Hepatocyte (in vitro differentiated cells): ENCODE measurements at regions not wholly inside any gene's neighbourhood (a gene's known extent, or its start where the extent isn't known, plus 50 kb on each side); places are given as distances from the start of the nearest gene placed in this dataset.
"Not testable (repeated sequence)": the region's sequence is repeated elsewhere in the genome, so short reads cannot be mapped to it uniquely, and the experiment has no call there.

Experiments
- CTCF ChIP-seq: fragments of 200-600 bp; sonication (generic); IDR thresholded peaks from 2 replicates; pipeline ENCODE4 v1.5.1; 2016; ENCODE audit warnings: antibody characterized with exemption, mild to moderate bottlenecking; ENCODE audit not compliant: poor library complexity
- EZH2 ChIP-seq: fragments of 200-600 bp; sonication (generic); IDR thresholded peaks from 2 replicates; pipeline ENCODE4 v1.6.1; 2016; ENCODE audit warnings: antibody characterized with exemption, mild to moderate bottlenecking, borderline replicate concordance

GRCh38 chr21:14015841-14016240, 194.9 kb downstream of the LIPI start:
- TF ChIP-seq CTCF, EZH2: not testable (repeated sequence)
